Stimulated activated CD4-positive, alpha-beta T cell treated with anti-CD3 and anti-CD28 coated beads, Interleukin-2, amount 100 ng/mL, for 48 hours (primary cell): ENCODE measurements at regions not wholly inside any gene's neighbourhood (a gene's known extent, or its start where the extent isn't known, plus 50 kb on each side); places are given as distances from the start of the nearest gene placed in this dataset.

ENCODE experiments used
- DNase-seq, 2 donors: peaks; one replicate each; pipeline ENCODE4 v3.0.0-alpha.2; 2020

DNA sequence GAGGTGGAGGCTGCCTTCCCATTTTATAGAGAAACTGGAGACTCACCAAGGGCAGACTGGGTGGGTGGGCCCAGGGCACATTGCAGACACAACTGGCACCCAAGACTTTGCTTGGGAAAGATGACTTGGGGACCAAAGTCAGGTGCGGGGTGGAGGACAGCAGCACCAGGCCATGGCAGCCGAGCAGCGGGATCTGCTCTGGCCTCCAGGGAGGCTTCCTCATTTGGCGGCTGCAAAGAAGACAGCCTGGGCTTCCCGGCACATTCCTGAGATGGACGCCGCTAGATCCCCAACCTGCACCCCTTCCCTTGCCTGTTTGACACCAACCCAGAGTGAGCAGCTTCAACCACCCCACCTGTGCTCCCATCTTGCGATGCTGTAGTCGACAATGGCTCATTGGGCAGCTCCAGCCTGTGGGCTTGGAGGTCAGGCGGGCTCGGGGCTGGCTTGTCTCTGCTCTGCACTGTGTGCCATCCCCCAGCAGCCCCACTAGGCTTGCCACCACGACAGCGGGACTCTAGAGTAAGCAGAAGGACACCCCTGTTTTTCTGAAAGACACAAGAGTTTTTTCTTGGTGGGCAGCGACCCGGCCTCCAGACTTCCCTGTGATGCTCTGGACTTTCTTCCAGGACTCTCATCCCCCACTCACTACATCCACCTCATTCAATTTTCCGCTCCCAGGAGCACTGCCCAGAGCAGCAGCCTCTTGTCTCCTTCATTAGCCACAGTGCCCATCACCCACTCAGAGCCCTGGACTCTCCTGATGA, 184.9 kb upstream of the CST7 start:
- DNase-seq = no peak

DNA sequence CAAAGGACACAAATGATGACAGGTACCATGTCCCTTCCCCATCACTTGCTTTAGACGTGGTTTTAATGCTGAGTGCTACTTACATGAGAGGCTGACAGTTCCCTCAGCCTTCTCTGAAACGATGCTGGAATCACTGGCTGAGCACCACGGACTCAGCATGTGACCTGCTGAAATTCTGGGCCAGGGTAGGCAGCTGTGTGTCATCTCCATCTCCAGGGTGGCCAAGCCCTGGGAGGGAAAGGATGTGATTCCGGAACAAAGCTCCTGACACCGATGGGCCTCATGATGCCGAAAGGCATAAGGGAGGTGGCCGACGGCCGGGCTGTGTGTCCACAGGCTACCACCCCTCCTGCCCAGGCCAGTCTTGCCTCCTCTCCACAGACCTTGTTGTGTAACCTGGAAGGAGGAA, 184.3 kb upstream of the CST7 start:
- DNase-seq = no peak

- DNase-seq = no peak
Measured at GRCh38 chr20:24765316-24766142, 183.5 kb upstream of the CST7 start.

GRCh38 chr20:24766143-24766527, 182.9 kb upstream of the CST7 start:
- no peak for DNase-seq

DNA sequence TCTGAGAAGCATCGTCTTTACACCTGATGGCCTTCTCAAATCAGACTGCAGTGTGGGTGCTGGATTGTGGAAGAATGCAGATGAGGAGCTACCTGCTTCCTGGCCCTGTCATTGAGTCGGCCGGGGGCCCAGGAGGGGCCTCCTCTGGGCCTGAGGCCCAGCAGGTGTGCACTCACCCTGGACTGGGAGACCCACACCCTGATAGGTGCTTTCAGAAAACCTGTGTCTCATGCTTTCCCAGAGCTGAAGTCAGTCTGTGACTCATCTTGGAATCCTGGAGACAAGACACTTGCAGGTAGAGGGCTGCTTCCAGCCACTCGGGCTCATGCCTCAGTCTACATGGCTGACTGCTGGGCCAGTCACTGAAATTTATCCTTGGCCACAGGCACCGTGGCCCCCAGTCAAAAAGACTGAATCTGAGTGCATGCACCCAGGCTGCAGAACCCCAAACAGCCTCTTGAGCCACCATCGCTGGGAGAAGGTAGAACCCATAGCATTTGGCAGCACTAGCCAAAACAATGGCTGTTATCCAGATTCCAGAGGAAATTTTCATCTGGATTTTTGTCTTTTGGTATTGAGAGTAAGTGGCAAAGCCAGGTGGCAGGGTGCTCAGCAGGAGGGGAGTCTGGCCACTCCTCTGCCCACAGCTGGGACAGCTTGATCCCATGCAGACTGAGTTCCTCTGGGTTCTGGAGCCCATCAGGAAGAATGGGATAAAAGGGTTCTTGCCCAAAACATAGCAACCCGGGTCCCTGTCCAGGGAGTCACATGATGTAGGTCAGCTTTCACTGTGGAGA, 182.0 kb upstream of the CST7 start:
- no peak for DNase-seq

DNA sequence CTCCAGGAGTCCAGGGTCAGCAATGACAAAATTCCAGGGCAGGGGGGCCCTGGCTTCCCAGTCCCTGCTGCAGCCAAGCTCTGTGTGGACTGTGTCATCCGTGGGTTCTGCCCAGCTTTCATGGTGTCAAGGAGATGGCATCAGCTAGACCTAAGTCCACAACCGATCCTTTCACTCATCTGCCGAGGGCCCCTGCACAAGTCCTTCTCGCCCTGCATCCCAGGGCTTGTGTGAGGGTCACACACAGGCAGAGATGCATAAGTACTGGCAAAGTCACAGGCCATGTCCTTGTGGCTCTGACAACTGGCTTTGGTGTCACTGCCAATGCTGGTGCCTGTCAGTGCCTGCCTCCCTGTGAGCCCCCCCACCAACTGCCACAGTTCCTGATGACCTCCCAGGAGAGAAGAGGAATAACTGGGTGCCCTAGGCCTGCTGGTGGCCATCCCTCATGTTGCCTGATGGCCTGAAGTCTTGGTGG, 181.4 kb upstream of the CST7 start:
- no peak for DNase-seq

GRCh38 chr20:24768201-24768636, 180.8 kb upstream of the CST7 start:
- no peak for DNase-seq

DNA sequence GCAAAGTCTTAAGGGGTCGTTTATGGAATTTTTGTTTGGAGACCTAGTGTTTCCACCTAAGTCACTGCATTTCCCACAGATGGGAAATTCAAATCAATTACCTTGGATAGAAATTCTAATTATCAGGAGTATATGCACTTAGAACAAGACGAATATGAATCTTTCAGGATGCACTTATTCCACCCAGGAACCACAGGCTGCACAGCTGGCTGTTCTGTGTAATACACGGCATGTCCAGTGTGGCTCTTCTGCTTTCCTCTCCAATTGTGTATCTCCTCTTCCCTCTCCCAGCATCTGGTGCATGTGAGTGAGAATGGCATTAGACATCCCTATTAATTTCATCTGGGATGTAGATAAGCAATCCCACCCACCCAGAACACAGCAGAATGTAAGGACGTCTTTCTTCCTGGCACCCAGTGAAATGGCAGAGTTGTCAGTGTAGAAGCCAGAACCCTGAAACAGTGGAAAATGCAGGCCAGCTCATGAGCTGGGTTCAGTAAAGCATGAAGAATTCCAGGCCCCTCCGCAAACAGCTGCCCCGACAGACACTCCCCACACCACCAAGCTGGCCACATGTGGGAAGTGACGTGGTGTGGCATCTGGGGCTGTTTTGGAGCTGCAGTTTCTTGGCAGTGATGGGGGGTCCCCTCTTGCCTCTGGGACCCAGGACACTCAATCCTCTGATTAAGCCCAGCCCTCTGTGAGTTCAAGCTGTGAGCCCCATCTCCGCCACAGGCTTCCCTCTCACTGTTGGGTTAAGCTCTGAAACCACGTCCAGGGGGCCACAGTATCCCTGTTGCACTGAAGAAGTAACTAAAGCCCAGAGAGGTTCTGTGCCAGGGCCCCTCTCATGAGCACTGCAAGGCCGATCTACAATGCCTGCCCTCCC, 180.1 kb upstream of the CST7 start:
- no peak for DNase-seq

DNA sequence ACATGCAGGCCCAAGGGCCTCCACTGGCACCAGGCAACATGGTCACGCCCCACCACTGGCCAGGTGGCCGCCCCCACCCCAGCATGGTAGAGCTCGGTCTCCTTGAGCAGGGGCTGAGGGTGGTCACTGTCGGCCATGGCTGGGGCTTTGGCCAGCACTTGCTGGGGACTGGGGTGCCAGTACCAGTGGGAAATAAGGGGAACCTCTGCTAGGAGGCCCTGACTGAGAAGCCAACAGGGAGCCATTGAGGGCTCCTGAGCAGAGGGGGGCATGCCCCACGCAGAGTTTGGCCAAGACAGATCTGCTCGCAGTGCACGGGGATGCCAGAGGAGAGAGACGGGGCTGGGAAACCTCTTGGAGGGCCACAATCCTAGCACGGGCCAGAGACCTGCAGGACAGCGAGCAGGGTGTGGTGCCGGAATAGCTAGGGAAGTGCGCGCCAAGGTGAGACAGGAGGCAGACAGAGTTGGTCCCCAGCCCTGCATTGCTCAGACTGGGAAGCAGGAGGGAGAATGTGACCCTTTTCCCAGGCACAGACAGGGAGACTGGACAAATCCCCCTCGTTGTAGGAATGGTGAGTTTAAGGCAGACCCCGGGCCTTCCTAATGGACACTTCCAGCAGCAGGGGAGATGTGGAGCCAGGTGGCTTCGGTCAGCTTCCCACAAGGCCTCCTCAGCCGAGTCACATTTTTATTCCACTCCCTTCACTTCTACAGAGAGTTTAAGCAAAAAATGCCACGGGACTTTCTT, 179.0 kb upstream of the CST7 start:
- no peak for DNase-seq

- no peak for DNase-seq
Measured at GRCh38 chr20:24770628-24771541, 178.2 kb upstream of the CST7 start.

GRCh38 chr20:24771542-24772061, 177.5 kb upstream of the CST7 start:
- no peak for DNase-seq

GRCh38 chr20:24772667-24773066, 176.4 kb upstream of the CST7 start:
- DNase-seq = no peak

- DNase-seq = no peak
Measured at GRCh38 chr20:24773168-24773567, 175.9 kb upstream of the CST7 start.

GRCh38 chr20:24773751-24774201, 175.3 kb upstream of the CST7 start:
- no peak for DNase-seq

GRCh38 chr20:24775966-24776365, 173.1 kb upstream of the CST7 start:
- DNase-seq = no peak

GRCh38 chr20:24776755-24777271, 172.3 kb upstream of the CST7 start:
- DNase-seq = no peak

GRCh38 chr20:24777746-24778145, 171.3 kb upstream of the CST7 start:
- DNase-seq = no peak

GRCh38 chr20:24778585-24779031, 170.5 kb upstream of the CST7 start:
- no peak for DNase-seq

- no peak for DNase-seq
Measured at GRCh38 chr20:24779131-24779530, 169.9 kb upstream of the CST7 start.

- no peak for DNase-seq
Measured at GRCh38 chr20:24779946-24780345, 169.1 kb upstream of the CST7 start.
